Activated naive CD4-positive, alpha-beta T cell treated with anti-CD3 and anti-CD28 coated beads, Interleukin-2, amount 50 U/mL, for 16 hours (primary cell): ENCODE measurements at regions not wholly inside any gene's neighbourhood (a gene's known extent, or its start where the extent isn't known, plus 50 kb on each side); places are given as distances from the start of the nearest gene placed in this dataset.
"Not testable (repeated sequence)": the region's sequence is repeated elsewhere in the genome, so short reads cannot be mapped to it uniquely, and the experiment has no call there.

Experiments used
- DNase-seq: peaks from one replicate; pipeline ENCODE4 v3.0.0-alpha.2; 2020

DNA sequence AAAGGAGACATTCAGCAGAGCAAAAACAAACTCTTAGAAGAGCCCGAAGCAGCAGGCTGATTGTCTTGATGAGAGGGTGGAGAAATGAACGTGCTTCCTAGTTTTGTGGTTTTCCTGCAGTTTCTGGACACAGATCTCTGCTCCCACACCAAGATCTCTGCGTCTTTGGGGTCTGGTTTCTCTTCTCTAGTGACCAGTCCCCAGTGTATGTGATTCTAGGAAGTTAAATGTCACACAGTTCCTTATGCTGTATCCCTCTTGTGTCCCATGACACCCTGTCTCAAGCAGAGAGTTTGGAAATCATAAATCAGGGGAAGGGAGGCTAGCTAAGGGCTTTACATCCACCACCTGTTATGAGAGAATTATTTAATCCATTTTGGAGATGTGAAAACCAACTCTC is 55.4 kb upstream of the KLF14 start:
- no peak for DNase-seq

GRCh38 chr7:130791746-130792145 is 57.7 kb upstream of the KLF14 start:
- DNase-seq: no peak

DNA sequence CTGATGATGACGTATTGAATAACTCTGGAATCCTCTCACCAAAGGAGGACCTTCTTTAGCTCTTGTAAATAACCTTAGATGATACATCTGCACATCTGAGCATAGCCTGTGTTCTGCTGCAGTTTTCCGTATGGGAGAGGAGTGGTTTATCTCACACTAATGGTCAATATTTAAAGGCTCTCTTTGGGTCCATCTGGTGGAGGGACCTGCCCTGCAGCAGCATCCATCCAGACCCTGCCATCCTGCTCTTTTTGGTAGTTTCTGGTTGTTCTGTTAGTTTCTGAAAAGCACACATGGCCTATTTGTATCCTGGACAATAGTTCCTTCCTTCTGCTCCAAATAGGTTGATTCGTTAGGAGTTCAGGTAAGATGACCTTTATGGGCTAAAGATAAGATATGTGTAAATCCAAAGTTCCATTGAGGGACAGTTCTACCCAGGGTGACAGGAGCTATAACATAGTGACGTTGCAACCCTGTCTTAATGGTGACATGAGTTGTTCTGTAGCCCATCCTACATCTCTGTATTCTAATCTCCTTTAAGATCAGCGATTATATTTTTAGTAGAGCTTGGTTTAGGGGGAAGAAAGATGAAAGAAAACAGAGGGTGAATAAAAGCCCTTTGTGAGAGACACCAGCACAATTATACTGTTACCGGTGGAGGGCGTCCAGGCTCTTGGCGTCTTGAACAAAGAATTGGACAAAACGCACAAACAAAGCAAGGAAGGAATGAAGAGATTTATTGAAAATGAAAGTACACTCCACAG is 60.0 kb upstream of the KLF14 start:
- DNase-seq: no peak

- DNase-seq: no peak
Measured at GRCh38 chr7:130794619-130794922, 60.6 kb upstream of the KLF14 start.

GRCh38 chr7:130796425-130796824 is 62.4 kb upstream of the KLF14 start:
- not testable (repeated sequence) for DNase-seq

GRCh38 chr7:130803127-130803526 is 69.1 kb upstream of the KLF14 start:
- no peak for DNase-seq

DNA sequence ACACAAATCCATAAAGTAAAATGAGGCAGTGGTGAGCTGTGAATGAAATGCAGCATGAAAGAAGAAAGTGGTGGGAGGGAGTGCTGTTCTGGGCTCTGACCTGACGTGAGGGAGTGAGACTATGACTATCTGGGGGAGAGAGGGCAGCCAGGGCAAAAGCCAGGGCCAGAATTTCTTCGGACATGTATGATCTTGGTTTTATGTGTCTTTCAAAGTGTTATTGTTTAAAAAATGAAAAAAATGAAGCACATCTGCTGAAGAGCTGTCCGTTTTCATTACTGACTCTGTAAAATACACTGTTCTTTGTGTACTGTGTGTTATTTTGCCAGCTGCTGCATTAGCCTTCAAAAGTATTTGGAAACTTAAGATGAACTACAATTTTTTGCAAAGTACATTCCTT is 70.2 kb upstream of the KLF14 start:
- no peak for DNase-seq

GRCh38 chr7:130812819-130813218 is 78.8 kb upstream of the KLF14 start:
- DNase-seq: not testable (repeated sequence)

DNA sequence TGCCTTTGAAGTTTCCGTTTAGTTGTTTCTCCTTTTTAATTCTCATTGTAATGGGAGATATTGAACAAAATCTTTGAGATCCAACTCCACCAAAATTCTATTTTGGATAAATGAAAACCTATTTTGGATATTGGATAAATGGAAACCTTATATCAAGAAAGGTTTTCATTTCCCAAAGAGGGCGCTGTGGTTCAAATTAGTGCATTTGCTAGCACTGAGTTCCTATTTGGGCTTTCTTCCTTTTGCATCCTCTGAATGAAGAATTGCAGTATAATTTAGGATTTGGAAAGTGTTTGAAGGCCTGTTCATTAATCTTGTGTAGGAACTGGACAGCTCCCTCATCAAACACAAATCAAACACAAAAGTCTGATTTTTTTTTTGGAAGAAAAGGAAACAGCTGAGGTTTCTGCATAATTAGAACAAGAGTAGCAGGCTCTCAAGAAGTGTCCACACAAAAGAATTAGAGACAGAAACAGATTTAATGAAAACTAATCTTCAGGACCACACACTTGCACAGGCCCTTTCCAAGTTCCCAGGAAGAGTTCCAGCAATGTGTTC is 80.8 kb upstream of the KLF14 start:
- no peak for DNase-seq

DNA sequence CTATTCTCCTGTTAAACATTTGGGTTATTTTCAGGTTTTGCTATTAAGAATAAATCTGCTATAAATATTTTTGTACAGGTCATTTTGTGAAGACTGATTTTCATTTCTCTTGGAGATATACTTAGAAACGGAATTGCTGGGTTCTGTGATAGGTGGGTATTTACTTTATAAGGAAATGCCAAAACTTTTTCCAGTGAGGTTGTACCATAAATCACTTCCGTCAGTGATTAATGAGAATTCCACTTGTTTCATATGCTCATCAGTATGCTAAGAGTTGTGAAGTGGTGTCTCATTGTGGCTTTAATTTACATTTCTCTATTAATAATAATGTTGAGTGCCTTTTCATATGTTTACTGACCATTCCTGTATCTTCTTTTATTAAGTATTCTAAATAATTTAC is 84.0 kb upstream of the KLF14 start:
- no peak for DNase-seq

- no peak for DNase-seq
Measured at GRCh38 chr7:130821864-130822263, 87.9 kb upstream of the KLF14 start.

- DNase-seq: no peak
Measured at GRCh38 chr7:130822642-130823041, 88.6 kb upstream of the KLF14 start.

DNA sequence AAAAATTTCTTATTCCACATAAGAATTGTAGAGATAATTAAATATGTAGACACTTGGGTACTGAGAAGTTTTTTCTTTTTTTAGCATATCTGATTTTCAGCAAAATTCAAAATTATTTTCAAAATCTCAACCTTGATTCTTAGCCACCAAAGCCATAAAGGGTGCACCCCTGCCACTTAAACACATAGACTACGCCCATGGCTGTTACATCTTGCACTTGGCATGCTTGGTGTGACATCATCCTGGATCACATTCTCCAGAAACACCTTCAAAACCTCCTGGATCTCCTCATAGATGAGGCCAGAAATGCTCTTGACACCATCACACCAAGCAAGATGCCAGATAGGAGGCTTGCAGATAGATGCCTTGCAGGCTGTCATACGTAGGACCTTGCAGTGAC is 89.1 kb upstream of the KLF14 start:
- no peak for DNase-seq

DNA sequence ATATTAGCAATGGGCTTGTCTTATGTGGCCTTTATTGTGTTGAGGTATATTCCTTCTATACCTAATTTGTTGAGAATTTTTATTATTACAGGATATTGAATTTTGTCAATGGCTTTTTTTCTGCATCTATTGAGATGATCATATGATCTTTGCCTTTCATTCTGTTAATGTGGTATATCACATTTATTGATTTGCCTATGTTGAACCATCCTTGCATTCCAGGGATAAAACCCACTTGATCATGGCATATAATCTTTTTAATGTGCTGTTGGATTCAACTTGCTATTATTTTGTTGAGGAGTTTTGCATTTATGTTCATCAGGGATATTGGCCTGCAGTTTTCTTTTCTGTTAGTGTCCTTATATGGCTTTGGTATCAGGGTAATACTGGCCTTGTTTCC is 91.8 kb upstream of the KLF14 start:
- DNase-seq: no peak

- DNase-seq: no peak
Measured at GRCh38 chr7:130829415-130829814, 95.4 kb upstream of the KLF14 start.

DNA sequence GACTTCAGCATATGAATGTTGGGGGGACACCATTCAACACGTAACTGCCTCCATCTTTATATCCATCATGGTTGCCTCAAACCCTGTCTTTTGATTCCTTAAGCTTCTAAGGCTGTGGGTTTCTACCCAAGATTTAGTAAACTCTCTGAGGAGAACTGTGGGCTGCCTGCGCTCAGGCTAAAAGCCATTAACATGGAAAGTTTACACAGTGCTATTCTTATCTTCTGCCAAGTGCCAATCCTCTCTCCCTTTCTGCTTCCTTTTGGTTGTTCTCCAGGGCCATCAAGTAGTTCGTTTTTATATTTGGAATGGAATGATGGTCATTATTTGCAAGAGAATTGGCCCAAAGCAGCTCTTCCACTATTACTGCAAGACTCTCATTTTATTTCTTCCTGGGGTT is 97.3 kb upstream of the KLF14 start:
- DNase-seq: no peak

- no peak for DNase-seq
Measured at GRCh38 chr7:130831817-130832481, 97.9 kb upstream of the KLF14 start.

- DNase-seq: no peak
Measured at GRCh38 chr7:130838738-130839137, 104.7 kb upstream of the KLF14 start.

DNA sequence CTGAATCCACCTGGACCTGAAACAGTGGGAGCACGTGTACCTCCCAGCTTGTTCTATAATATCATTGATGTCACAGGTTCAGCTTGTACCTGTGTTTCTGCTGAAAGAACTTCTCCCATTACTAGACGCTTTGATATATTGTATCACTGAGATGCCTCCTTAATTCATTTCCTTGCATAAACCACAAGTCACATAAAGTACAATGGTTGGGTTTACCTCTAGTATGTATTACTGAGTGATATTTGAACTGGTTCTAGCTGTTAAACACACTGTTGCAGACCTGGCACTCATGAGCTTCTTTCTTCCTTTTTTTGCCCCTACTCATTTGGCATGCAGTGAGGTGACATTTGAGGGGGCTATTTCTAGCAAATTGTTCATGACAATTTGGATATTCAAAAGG is 106.6 kb upstream of the KLF14 start:
- DNase-seq: no peak

DNA sequence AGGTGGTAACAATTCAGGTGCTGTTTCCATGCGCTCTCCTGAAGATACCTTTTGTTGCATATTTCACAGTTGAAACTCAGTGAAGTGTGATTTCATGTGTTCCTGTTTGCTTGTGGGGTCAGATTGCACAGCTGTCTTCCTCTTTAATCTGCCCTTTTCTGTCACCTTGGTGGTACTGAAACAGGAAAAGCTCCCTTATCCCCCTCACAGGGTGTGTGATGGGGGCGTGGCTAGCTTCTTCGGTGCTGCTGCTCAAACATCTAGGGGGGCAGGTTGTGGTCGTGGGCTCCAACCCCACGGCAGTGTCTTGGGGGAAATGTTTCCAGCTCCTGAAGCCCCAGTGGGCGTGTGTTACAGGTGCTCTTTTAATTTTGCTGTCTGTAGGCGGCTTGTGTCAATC is 107.4 kb upstream of the KLF14 start:
- no peak for DNase-seq

DNA sequence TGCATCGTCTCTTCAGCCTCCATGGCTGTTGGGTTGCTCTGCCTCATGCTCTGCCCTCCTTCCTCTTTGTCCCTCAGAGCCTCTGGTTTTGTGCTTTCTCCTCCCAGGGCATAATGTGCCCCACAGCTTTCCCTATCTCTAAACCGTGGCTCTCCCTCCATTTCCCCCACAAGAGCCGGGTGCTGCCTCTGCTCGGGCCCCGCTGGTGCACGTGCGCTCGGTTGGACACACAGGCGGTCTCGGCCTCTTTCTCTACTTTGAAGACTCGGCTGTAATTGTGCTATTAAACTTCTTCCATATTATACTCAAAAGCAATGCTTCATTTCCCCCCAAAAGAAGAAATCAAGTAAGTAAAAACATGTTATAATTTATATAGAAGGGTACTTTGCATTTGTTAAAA is 109.7 kb upstream of the KLF14 start:
- DNase-seq: no peak

GRCh38 chr7:130844811-130845580 is 111.0 kb upstream of the KLF14 start:
- no peak for DNase-seq

DNA sequence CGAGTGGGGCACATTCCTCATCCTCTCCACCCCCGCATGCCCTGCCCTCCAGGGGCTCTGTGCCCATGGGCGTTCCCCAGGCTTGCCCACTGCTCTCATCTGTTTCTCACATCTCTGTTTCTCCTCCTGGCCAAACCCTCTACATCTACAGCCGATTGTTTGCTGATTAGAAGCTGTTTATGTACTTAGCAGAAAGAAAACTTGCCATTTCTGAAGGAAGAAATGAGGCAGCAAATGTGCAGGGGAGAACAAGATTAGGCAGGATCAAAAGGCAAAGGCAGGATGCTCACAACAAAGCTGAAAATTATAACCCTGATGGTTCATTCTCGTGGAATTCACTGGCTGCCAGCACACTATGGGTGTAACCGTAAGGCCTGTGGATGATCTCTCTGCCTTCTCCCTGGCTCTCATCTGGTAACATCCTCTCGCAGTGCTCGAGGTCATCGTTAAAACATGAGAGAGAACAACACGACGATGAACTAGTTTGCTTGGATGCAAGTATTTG is 111.6 kb upstream of the KLF14 start:
- DNase-seq: no peak

- DNase-seq: no peak
Measured at GRCh38 chr7:130849604-130850003, 115.6 kb upstream of the KLF14 start.
